CD14-positive monocyte (primary cell): ENCODE measurements at regions not wholly inside any gene's neighbourhood (a gene's known extent, or its start where the extent isn't known, plus 50 kb on each side); places are given as distances from the start of the nearest gene placed in this dataset.

Source experiments
- DNase-seq, 3 donors: peaks; one replicate each; pipeline ENCODE4 v3.0.0-alpha.2; 2011 to 2022
- H2AFZ ChIP-seq: 2 replicates; pipeline ENCODE4 v1.6.0; 2012; ENCODE audit warnings: mild to moderate bottlenecking, low read depth, low read length, inconsistent platforms; ENCODE audit not compliant: insufficient read depth, poor library complexity, severe bottlenecking
- H3K27ac ChIP-seq, 2 donors: 1 replicate in 1 of 2; 2 replicates in 1 of 2; pipeline ENCODE4 v1.5.1; 2012 to 2013; ENCODE audit warnings: low read length in 2 of 2, control low read depth in 1 of 2, inconsistent platforms in 1 of 2, low read depth in 1 of 2, mild to moderate bottlenecking in 1 of 2
- H3K27me3 ChIP-seq, 2 donors: one replicate each; pipeline versions ENCODE4 v1.6.0 to v1.6.1; 2011 to 2013; ENCODE audit warnings: low read length in 2 of 2; ENCODE audit not compliant: control insufficient read depth in 2 of 2, insufficient read depth in 2 of 2
- H3K36me3 ChIP-seq, 2 donors: replicated peaks in 1 of 2; 1 replicate in 1 of 2; 2 replicates in 1 of 2; pipeline versions ENCODE4 v1.5.1 to v1.6.1; 2012 to 2013; ENCODE audit warnings: low read length in 2 of 2, control low read depth in 1 of 2, inconsistent platforms in 1 of 2, mild to moderate bottlenecking in 1 of 2; ENCODE audit not compliant: insufficient read depth in 2 of 2, control insufficient read depth in 1 of 2
- H3K4me1 ChIP-seq, 2 donors: 1 replicate in 1 of 2; 2 replicates in 1 of 2; pipeline versions ENCODE4 v1.5.1 to v1.6.1; 2012 to 2013; ENCODE audit warnings: low read length in 2 of 2, control low read depth in 1 of 2, inconsistent platforms in 1 of 2, mild to moderate bottlenecking in 1 of 2, moderate library complexity in 1 of 2; ENCODE audit not compliant: insufficient read depth in 2 of 2, control insufficient read depth in 1 of 2
- H3K4me2 ChIP-seq: replicated peaks from 2 replicates; pipeline ENCODE3; 2012; ENCODE audit warnings: low read length, moderate library complexity, mild to moderate bottlenecking; ENCODE audit not compliant: poor library complexity, severe bottlenecking; ENCODE audit errors: extremely low read depth
- H3K4me3 ChIP-seq, 3 experiments: fragments of 200-600 bp in 1 of 3; sonication (generic) in 1 of 3; replicated peaks in 1 of 3; 1 replicate in 2 of 3; 2 replicates in 1 of 3; pipeline ENCODE4 v1.5.1; 2011 to 2013; ENCODE audit warnings: low read length in 3 of 3, mild to moderate bottlenecking in 3 of 3, control low read depth in 2 of 3, low read depth in 2 of 3, inconsistent platforms in 1 of 3, moderate library complexity in 1 of 3
- H3K79me2 ChIP-seq: 2 replicates; pipeline ENCODE4 v1.6.0; 2012; ENCODE audit warnings: mild to moderate bottlenecking, control low read depth, inconsistent platforms, low read length, moderate library complexity; ENCODE audit not compliant: insufficient read depth
- H3K9ac ChIP-seq: 2 replicates; pipeline ENCODE4 v1.6.0; 2017; ENCODE audit warnings: low read length, mild to moderate bottlenecking; ENCODE audit not compliant: insufficient read depth, poor library complexity, severe bottlenecking
- H3K9me3 ChIP-seq, 2 donors: replicated peaks in 1 of 2; 1 replicate in 1 of 2; 2 replicates in 1 of 2; pipeline versions ENCODE4 v1.5.1 to v1.6.1; 2012 to 2013; ENCODE audit warnings: low read length in 2 of 2, control low read depth in 1 of 2; ENCODE audit not compliant: control insufficient read depth in 1 of 2, insufficient read depth in 1 of 2
- H4K20me1 ChIP-seq: 2 replicates; pipeline ENCODE4 v1.6.0; 2012; ENCODE audit warnings: mild to moderate bottlenecking, low read length, control low read depth, moderate library complexity; ENCODE audit not compliant: insufficient read depth
- H3K27ac Mint-ChIP-seq, 7 donors: one replicate each; pipeline ENCODE4 v1.8.0; 2020; ENCODE audit warnings: mild to moderate bottlenecking in 7 of 7, mixed read lengths in 7 of 7, moderate library complexity in 6 of 7, inconsistent platforms in 2 of 7
- H3K27me3 Mint-ChIP-seq, 3 donors: one replicate each; pipeline ENCODE4 v1.8.0; 2021 to 2022; ENCODE audit warnings: low read depth in 3 of 3, mild to moderate bottlenecking in 3 of 3, mixed read lengths in 3 of 3, moderate library complexity in 3 of 3, inconsistent platforms in 1 of 3
- H3K36me3 Mint-ChIP-seq, 2 donors: one replicate each; pipeline ENCODE4 v1.8.0; 2020; ENCODE audit warnings: mixed read lengths in 2 of 2, inconsistent platforms in 1 of 2, mild to moderate bottlenecking in 1 of 2
- H3K4me1 Mint-ChIP-seq: one replicate; pipeline ENCODE4 v1.8.0; 2020; ENCODE audit warnings: mild to moderate bottlenecking, mixed read lengths
- H3K4me3 Mint-ChIP-seq, 2 donors: one replicate each; pipeline ENCODE4 v1.8.0; 2020; ENCODE audit warnings: mild to moderate bottlenecking in 2 of 2, mixed read lengths in 2 of 2, moderate library complexity in 1 of 2
- H3K9me3 Mint-ChIP-seq, 7 donors: one replicate each; pipeline ENCODE4 v1.8.0; 2020 to 2022; ENCODE audit warnings: mixed read lengths in 7 of 7, mild to moderate bottlenecking in 6 of 7, moderate library complexity in 6 of 7, inconsistent platforms in 2 of 7
- WGBS: methylation state at CpG from one replicate; pipeline ENCODE4 v1.1.5; 2013; ENCODE audit warnings: missing lambda C conversion rate; ENCODE audit not compliant: insufficient coverage; 5-methylcytosine and 5-hydroxymethylcytosine counted together
- intact Hi-C, 2 donors: fragments of 100-400 bp; cut with micrococcal nuclease; formaldehyde crosslinking; loops; one replicate each; pipeline versions ENCODE4 v1.15.0 to v1.15.1; 2023
- TF ChIP-seq, protein P1 (sequence below): fragments of 200-600 bp; IDR thresholded peaks from one replicate; pipeline ENCODE4 v1.8.0; 2022; ENCODE audit warnings: antibody characterized with exemption, mild to moderate bottlenecking

DNA sequence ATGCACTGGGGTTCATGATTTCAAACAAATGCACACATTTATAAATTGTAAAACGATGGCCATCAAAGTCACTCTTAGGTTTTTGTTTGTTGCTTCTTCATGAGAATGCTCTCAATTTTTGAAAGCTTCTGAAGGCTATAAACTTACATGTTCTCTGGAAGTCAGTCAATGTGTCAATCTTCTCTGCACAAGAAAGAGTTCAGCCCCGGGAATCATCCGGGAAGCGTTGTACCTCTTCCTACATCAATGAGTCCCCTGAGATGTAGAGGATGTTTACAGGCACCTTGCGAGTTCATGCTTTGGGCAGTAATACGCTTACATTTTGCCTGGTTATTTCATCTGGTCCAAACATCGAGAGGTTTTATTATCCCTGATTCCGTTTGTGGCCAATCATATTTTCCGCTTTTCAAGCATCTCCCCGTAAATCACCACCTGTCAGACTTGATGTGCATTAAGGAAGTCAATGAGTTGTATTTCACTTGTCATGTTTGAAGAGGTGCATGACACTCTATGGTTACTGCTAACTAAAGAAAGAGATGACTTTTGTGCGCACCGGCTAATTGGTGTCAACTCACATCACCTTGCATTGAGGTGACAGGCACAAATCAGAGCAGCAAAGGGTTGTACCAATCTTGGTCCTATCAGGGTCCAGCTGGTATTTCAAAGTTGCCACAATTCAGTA, 750.7 kb downstream of the SORCS3 start:
- no peaks in the 10 kb centered on the region for H4K20me1 ChIP-seq
- no peaks in the 10 kb centered on the region for H3K4me1 ChIP-seq
- DNase-seq: no peak
- no peaks in the 10 kb centered on the region for H3K79me2 ChIP-seq
- no peak overlapping the region for H3K27ac Mint-ChIP-seq
- H3K9me3 Mint-ChIP-seq: peaks cover 2 to 5% (median 3%) of the 10 kb centered on the region in 7 donors
- no peak overlapping the region for H3K4me2 ChIP-seq
- H3K9ac ChIP-seq: no peak overlapping the region
- H3K27me3 Mint-ChIP-seq: no peaks in the 10 kb centered on the region
- H3K36me3 ChIP-seq: no peaks in the 10 kb centered on the region
- no peaks in the 10 kb centered on the region for H3K4me1 Mint-ChIP-seq
- TF ChIP-seq, protein P1, sequence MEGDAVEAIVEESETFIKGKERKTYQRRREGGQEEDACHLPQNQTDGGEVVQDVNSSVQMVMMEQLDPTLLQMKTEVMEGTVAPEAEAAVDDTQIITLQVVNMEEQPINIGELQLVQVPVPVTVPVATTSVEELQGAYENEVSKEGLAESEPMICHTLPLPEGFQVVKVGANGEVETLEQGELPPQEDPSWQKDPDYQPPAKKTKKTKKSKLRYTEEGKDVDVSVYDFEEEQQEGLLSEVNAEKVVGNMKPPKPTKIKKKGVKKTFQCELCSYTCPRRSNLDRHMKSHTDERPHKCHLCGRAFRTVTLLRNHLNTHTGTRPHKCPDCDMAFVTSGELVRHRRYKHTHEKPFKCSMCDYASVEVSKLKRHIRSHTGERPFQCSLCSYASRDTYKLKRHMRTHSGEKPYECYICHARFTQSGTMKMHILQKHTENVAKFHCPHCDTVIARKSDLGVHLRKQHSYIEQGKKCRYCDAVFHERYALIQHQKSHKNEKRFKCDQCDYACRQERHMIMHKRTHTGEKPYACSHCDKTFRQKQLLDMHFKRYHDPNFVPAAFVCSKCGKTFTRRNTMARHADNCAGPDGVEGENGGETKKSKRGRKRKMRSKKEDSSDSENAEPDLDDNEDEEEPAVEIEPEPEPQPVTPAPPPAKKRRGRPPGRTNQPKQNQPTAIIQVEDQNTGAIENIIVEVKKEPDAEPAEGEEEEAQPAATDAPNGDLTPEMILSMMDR: no peak
- peaks cover 5% of the 10 kb centered on the region in 2 donors for H3K9me3 ChIP-seq
- no peak overlapping the region for H2AFZ ChIP-seq
- H3K4me3 Mint-ChIP-seq: no peak overlapping the region
- no peak overlapping the region for H3K27ac ChIP-seq
- no peaks in the 10 kb centered on the region for H3K27me3 ChIP-seq
- H3K4me3 ChIP-seq: no peak overlapping the region
- 86% methylated on average over 7 of the region's 12 CpGs for WGBS
- intact Hi-C loops: no loop called here
- no peaks in the 10 kb centered on the region for H3K36me3 Mint-ChIP-seq

DNA sequence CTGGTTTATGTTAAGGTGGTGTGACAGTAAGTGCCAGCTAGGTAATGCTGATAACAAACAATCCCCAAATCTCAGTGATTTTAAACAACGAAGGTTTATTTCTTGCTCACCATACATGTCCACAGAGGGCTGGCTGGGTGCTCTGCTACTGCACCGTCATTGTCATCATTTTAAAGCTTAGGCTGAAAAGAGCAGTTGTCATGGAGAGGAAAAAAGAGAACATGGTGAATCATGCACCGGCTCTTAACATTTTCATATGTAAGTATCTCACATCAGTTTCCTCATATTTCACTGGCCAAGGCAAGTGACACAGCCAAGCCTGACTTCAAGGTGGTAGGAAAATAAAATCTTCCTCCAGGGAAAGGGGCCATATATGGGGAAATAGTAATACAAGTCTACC, 746.9 kb downstream of the SORCS3 start:
- H3K27me3 ChIP-seq: no peaks in the 10 kb centered on the region
- H3K9ac ChIP-seq: no peak overlapping the region
- intact Hi-C loops: no loop called here
- no peaks in the 10 kb centered on the region for H4K20me1 ChIP-seq
- no peaks in the 10 kb centered on the region for H3K27me3 Mint-ChIP-seq
- H3K4me2 ChIP-seq: no peak overlapping the region
- H3K9me3 ChIP-seq: peaks cover 5 to 6% of the 10 kb centered on the region in 2 donors
- DNase-seq: no peak
- no peak overlapping the region for H3K27ac ChIP-seq
- no peak overlapping the region for H3K4me3 Mint-ChIP-seq
- H3K9me3 Mint-ChIP-seq: peaks cover 0 to 6% (median 3%) of the 10 kb centered on the region in 7 donors
- H3K36me3 ChIP-seq: no peaks in the 10 kb centered on the region
- H3K4me3 ChIP-seq: no peak overlapping the region
- H2AFZ ChIP-seq: no peak overlapping the region
- H3K36me3 Mint-ChIP-seq: no peaks in the 10 kb centered on the region
- no peaks in the 10 kb centered on the region for H3K79me2 ChIP-seq
- no CpG with 5 or more reads among the region's 3 CpGs for WGBS
- no peaks in the 10 kb centered on the region for H3K4me1 Mint-ChIP-seq
- TF ChIP-seq, protein P1: no peak
- H3K4me1 ChIP-seq: no peaks in the 10 kb centered on the region
- H3K27ac Mint-ChIP-seq: no peak overlapping the region
